ENCODE measurements at regions not wholly inside any gene's neighbourhood (a gene's known extent, or its start where the extent isn't known, plus 50 kb on each side); places are given as distances from the start of the nearest gene placed in this dataset.

GRCh38 chr3:163655021-163655420 is 1423.3 kb downstream of the SI start:
- H3K4me3 Mint-ChIP-seq = no peak overlapping the region
- no peaks in the 10 kb centered on the region for H3K9me3 Mint-ChIP-seq
- no peak overlapping the region for H3K27ac Mint-ChIP-seq
- no peaks in the 10 kb centered on the region for H3K36me3 Mint-ChIP-seq (ENCODE audit: low read depth)
- H3K27me3 Mint-ChIP-seq (ENCODE audit: low read depth, poor library complexity) = peaks cover 3% of the 10 kb centered on the region
- TF ChIP-seq CTCF (IDR thresholded peaks at IDR 0.05) = no peak
- no peaks in the 10 kb centered on the region for H3K4me1 Mint-ChIP-seq
- DNase-seq = no peak

- H3K4me3 Mint-ChIP-seq = no peak overlapping the region
- DNase-seq = no peak
- H3K27me3 Mint-ChIP-seq (ENCODE audit: low read depth, poor library complexity) = no peaks in the 10 kb centered on the region
- H3K4me1 Mint-ChIP-seq = no peaks in the 10 kb centered on the region
- no peak overlapping the region for H3K27ac Mint-ChIP-seq
- H3K36me3 Mint-ChIP-seq (ENCODE audit: low read depth) = no peaks in the 10 kb centered on the region
- no peak for TF ChIP-seq CTCF (IDR thresholded peaks at IDR 0.05)
- H3K9me3 Mint-ChIP-seq = no peaks in the 10 kb centered on the region
These were observed 1434.1 kb downstream of the SI start for GRCh38 chr3:163644172-163644571.

GRCh38 chr3:163632722-163633121 is 1445.6 kb downstream of the SI start:
- no peaks in the 10 kb centered on the region for H3K36me3 Mint-ChIP-seq (ENCODE audit: low read depth)
- H3K9me3 Mint-ChIP-seq = no peaks in the 10 kb centered on the region
- H3K27ac Mint-ChIP-seq = no peak overlapping the region
- no peak for DNase-seq
- no peak overlapping the region for H3K4me3 Mint-ChIP-seq
- H3K27me3 Mint-ChIP-seq (ENCODE audit: low read depth, poor library complexity) = no peaks in the 10 kb centered on the region
- no peak for TF ChIP-seq CTCF (IDR thresholded peaks at IDR 0.05)
- H3K4me1 Mint-ChIP-seq = no peaks in the 10 kb centered on the region

GRCh38 chr3:163626753-163627152 is 1451.5 kb downstream of the SI start:
- H3K27ac Mint-ChIP-seq = no peak overlapping the region

GRCh38 chr3:163622384-163622783 is 1455.9 kb downstream of the SI start:
- DNase-seq = peak; percentile 32
- Mint-ChIP-seq H3K9me3 (no peaks in the 10 kb centered on the region), H3K27me3 (ENCODE audit: low read depth, poor library complexity) (peaks cover 3% of the 10 kb centered on the region)

More at GRCh38 chr3:163626753-163627152, 1451.5 kb downstream of the SI start:
- Mint-ChIP-seq H3K27me3 (ENCODE audit: low read depth, poor library complexity) (peaks cover 3% of the 10 kb centered on the region), H3K36me3 (ENCODE audit: low read depth) (no peaks in the 10 kb centered on the region), H3K9me3 (no peaks in the 10 kb centered on the region), H3K4me1 (no peaks in the 10 kb centered on the region), H3K4me3 (no peak overlapping the region)
- no peak for DNase-seq
- TF ChIP-seq CTCF (IDR thresholded peaks at IDR 0.05) = no peak

More at GRCh38 chr3:163622384-163622783, 1455.9 kb downstream of the SI start:
- peak; percentile 59 for TF ChIP-seq CTCF (IDR thresholded peaks at IDR 0.05)
- no peak overlapping the region for H3K4me3 Mint-ChIP-seq
- H3K27ac Mint-ChIP-seq = no peak overlapping the region
- H3K36me3 Mint-ChIP-seq (ENCODE audit: low read depth) = no peaks in the 10 kb centered on the region
- no peaks in the 10 kb centered on the region for H3K4me1 Mint-ChIP-seq

Data from nephron progenitor cell (in vitro differentiated cells).